ENCODE measurements at regions not wholly inside any gene's neighbourhood (a gene's known extent, or its start where the extent isn't known, plus 50 kb on each side); places are given as distances from the start of the nearest gene placed in this dataset.

GRCh38 chr18:47404845-47405244, 153.4 kb upstream of the SKOR2 start:
- TF ChIP-seq ETV5 (CRISPR knock-in tag; IDR thresholded peaks at IDR 0.05; ENCODE audit: low read depth) (no peak), RBFOX2 (IDR thresholded peaks at IDR 0.05; ENCODE audit: low read depth, low read length) (no peak), HMGXB4 (CRISPR knock-in tag; IDR thresholded peaks at IDR 0.05) (no peak), ARID4B (CRISPR knock-in tag; IDR thresholded peaks at IDR 0.05) (no peak), SIX5 (IDR thresholded peaks at IDR 0.05; ENCODE audit: borderline replicate concordance in 1 of 2, insufficient read depth in 1 of 2, low read depth in 1 of 2, low read length in 2 of 2) (no peak), ZNF780A (CRISPR knock-in tag; IDR thresholded peaks at IDR 0.05) (no peak), POLR2A (conservative IDR thresholded peaks at IDR 0.05) (no peak), NCOA6 (IDR thresholded peaks at IDR 0.05) (no peak), ZSCAN29 (IDR thresholded peaks at IDR 0.05) (no peak)

Data from K562 (cell line).